ENCODE measurements at regions not wholly inside any gene's neighbourhood (a gene's known extent, or its start where the extent isn't known, plus 50 kb on each side); places are given as distances from the start of the nearest gene placed in this dataset.

- H3K79me2 ChIP-seq (ENCODE audit: insufficient read depth) = no peaks in the 10 kb centered on the region
- H3K9ac ChIP-seq = no peak overlapping the region
- ChIA-PET CTCF (interaction anchor here (0.5 to 5.2 kb wide), 52 partner anchors 8 to 1473 kb away, joined by 3 to 32 read pairs (median 4); no protein-coding TSS in a partner anchor), POLR2A (no interaction called here)
- H3K9me3 ChIP-seq = no peaks in the 10 kb centered on the region
- H3K4me2 ChIP-seq = no peak overlapping the region; the same call in 1 of the 2 replicates
- no peaks in the 10 kb centered on the region for H3F3A ChIP-seq (replicated peaks; ENCODE audit: insufficient read depth)
- no peak overlapping the region; a peak in 1 of 4 replicates for H3K4me3 ChIP-seq (ENCODE audit: low read depth in 2 of 2, low read length in 1 of 2)
- TF ChIP-seq RAD21 (IDR thresholded peaks at IDR 0.05; ENCODE audit: low read length) (peak; percentile 98), TEAD4 (IDR thresholded peaks at IDR 0.05; ENCODE audit: borderline replicate concordance, insufficient read depth) (no peak), MAX (IDR thresholded peaks at IDR 0.05; ENCODE audit: low read depth) (no peak), CTCF (IDR thresholded peaks at IDR 0.05) (peak; percentile 96), ZBTB33 (IDR thresholded peaks at IDR 0.05; ENCODE audit: borderline replicate concordance, low read depth) (no peak), MXI1 (IDR thresholded peaks at IDR 0.05; ENCODE audit: low read depth, low read length) (0 out of 2 replicates have a peak, but pooled peaks have one; percentile 17), EP300 (IDR thresholded peaks at IDR 0.05; ENCODE audit: borderline replicate concordance in 1 of 2, low read depth in 1 of 2, low read length in 1 of 2) (no peak), USF1 (IDR thresholded peaks at IDR 0.05; ENCODE audit: borderline replicate concordance, low read depth) (no peak), RXRA (IDR thresholded peaks at IDR 0.05; ENCODE audit: borderline replicate concordance, low read depth) (no peak), TAF1 (IDR thresholded peaks at IDR 0.05; ENCODE audit: borderline replicate concordance, low read depth, low read length) (no peak), IRF3 (IDR thresholded peaks at IDR 0.05; ENCODE audit: low read depth, low read length) (no peak), POLR2AphosphoS5 (IDR thresholded peaks at IDR 0.05; ENCODE audit: low read depth, low read length) (no peak), RFX5 (IDR thresholded peaks at IDR 0.05; ENCODE audit: low read length) (no peak), USF2 (IDR thresholded peaks at IDR 0.05; ENCODE audit: borderline replicate concordance, low read depth, low read length) (no peak), SMC3 (IDR thresholded peaks at IDR 0.05; ENCODE audit: low read depth, low read length) (peak; percentile 86)
- WGBS (ENCODE audit: low lambda C conversion rate) = 5% methylated on average over 5 of the region's 5 CpGs
- H2AFZ ChIP-seq (ENCODE audit: low read depth) = peak overlapping the region; percentile 92; the same call in 1 of the 2 replicates
- H3K4me1 ChIP-seq (ENCODE audit: control insufficient read depth in 1 of 2, insufficient read depth in 2 of 2, low read depth in 1 of 2, low read length in 1 of 2) = no peaks in the 10 kb centered on the region; a peak in 1 of 4 replicates
- no peak overlapping the region for H3K27ac ChIP-seq (ENCODE audit: low read depth in 2 of 2, low read length in 1 of 2)
- no peaks in the 10 kb centered on the region for H3K27me3 ChIP-seq (ENCODE audit: insufficient read depth)
- H3K36me3 ChIP-seq (replicated peaks in 1 of 2; ENCODE audit: control insufficient read depth in 1 of 2, insufficient read depth in 2 of 2, low read length in 1 of 2) = no peaks in the 10 kb centered on the region
- peak; percentile 75 for DNase-seq
- H4K20me1 ChIP-seq (ENCODE audit: insufficient read depth) = no peaks in the 10 kb centered on the region
- H3K9me2 ChIP-seq = no peaks in the 10 kb centered on the region
Measured at GRCh38 chr3:182683453-182683852, 109.9 kb upstream of the ATP11B start.

Measured in SK-N-SH (cell line).